Left lung (tissue), 4 donors: ENCODE measurements at regions not wholly inside any gene's neighbourhood (a gene's known extent, or its start where the extent isn't known, plus 50 kb on each side); places are given as distances from the start of the nearest gene placed in this dataset.

Experiments used
- ATAC-seq: fragments of 200-7000 bp; cut with Tn5 transposase; one replicate; pipeline ENCODE4 v1.9.1; 2020; ENCODE audit warnings: moderate library complexity
- DNase-seq, 4 donors: peaks; one replicate each; pipeline ENCODE4 v3.0.0-alpha.2; 2013 to 2020
- H3K27ac ChIP-seq, 2 donors: fragments of 200-600 bp; sonication (generic) in 1 of 2; one replicate each; pipeline versions ENCODE4 v1.5.0 to v1.8.0; 2020 to 2021
- H3K27me3 ChIP-seq, 2 donors: fragments of 200-600 bp; sonication (generic) in 1 of 2; one replicate each; pipeline versions ENCODE4 v1.5.0 to v1.8.0; 2020 to 2021
- H3K36me3 ChIP-seq, 2 donors: fragments of 200-600 bp; sonication (generic) in 1 of 2; one replicate each; pipeline versions ENCODE4 v1.5.0 to v1.8.0; 2020 to 2021
- H3K4me1 ChIP-seq, 2 donors: fragments of 200-600 bp; one replicate each; pipeline ENCODE4 v1.8.0; 2021
- H3K4me3 ChIP-seq, 2 donors: fragments of 200-600 bp; sonication (generic) in 1 of 2; one replicate each; pipeline versions ENCODE4 v1.5.0 to v1.8.0; 2020 to 2021; ENCODE audit warnings: mild to moderate bottlenecking in 1 of 2
- H3K9me3 ChIP-seq, 2 donors: fragments of 200-600 bp; sonication (generic) in 1 of 2; one replicate each; pipeline versions ENCODE4 v1.5.0 to v1.8.0; 2020 to 2021
- CTCF ChIP-seq, 2 donors: fragments of 200-600 bp; sonication (generic) in 1 of 2; IDR thresholded peaks; one replicate each; pipeline versions ENCODE4 v1.5.0 to v1.8.0; 2021; ENCODE audit warnings: antibody characterized with exemption in 2 of 2
- intact Hi-C, 2 donors: fragments of 100-400 bp; cut with DNase I; formaldehyde crosslinking; loops; one replicate each; pipeline versions ENCODE4 v1.11.2 to v1.14.2; 2022
- donor health status: DM: no; HTN: yes; CAD: no.
- donor health status: DM: no; HTN: no; CAD: no.

GRCh38 chr13:47135800-47136503 lies 239.1 kb upstream of the HTR2A start:
- Histone ChIP-seq H3K9me3 (no peaks in the 10 kb centered on the region), H3K27me3 (no peaks in the 10 kb centered on the region), H3K27ac (no peak overlapping the region), H3K4me3 (no peak overlapping the region), H3K4me1 (no peaks in the 10 kb centered on the region), H3K36me3 (no peaks in the 10 kb centered on the region)
- DNase-seq (no peak), ATAC-seq (no peak)
- no peak for TF ChIP-seq CTCF (IDR thresholded peaks at IDR 0.05)
- intact Hi-C loops = no loop called here

GRCh38 chr13:47134939-47135489 lies 238.2 kb upstream of the HTR2A start:
- Histone ChIP-seq H3K9me3 (no peaks in the 10 kb centered on the region), H3K4me3 (no peak overlapping the region), H3K4me1 (no peaks in the 10 kb centered on the region), H3K36me3 (no peaks in the 10 kb centered on the region), H3K27ac (no peak overlapping the region), H3K27me3 (peaks cover 0 to 3% of the 10 kb centered on the region in 2 donors)
- no peak for TF ChIP-seq CTCF (IDR thresholded peaks at IDR 0.05)
- ATAC-seq (no peak), DNase-seq (no peak)
- intact Hi-C loops = no loop called here

- Histone ChIP-seq H3K9me3 (no peaks in the 10 kb centered on the region), H3K27me3 (peaks cover 0 to 3% of the 10 kb centered on the region in 2 donors), H3K4me1 (no peaks in the 10 kb centered on the region), H3K27ac (no peak overlapping the region), H3K36me3 (no peaks in the 10 kb centered on the region), H3K4me3 (no peak overlapping the region)
- no peak for TF ChIP-seq CTCF (IDR thresholded peaks at IDR 0.05)
- DNase-seq (no peak), ATAC-seq (no peak)
- intact Hi-C loops = no loop called here
These were observed 236.2 kb upstream of the HTR2A start for GRCh38 chr13:47133011-47133445.

GRCh38 chr13:47129461-47129860 lies 232.6 kb upstream of the HTR2A start:
- Histone ChIP-seq H3K27me3 (peaks cover 0 to 3% of the 10 kb centered on the region in 2 donors), H3K9me3 (no peaks in the 10 kb centered on the region), H3K27ac (no peak overlapping the region), H3K4me1 (no peaks in the 10 kb centered on the region), H3K4me3 (no peak overlapping the region), H3K36me3 (no peaks in the 10 kb centered on the region)
- no peak for ATAC-seq
- intact Hi-C loops = no loop called here
- no peak for TF ChIP-seq CTCF (IDR thresholded peaks at IDR 0.05)
- no peak for DNase-seq

GRCh38 chr13:47126432-47126831 lies 229.6 kb upstream of the HTR2A start:
- DNase-seq (no peak), ATAC-seq (peak; percentile 77)
- Histone ChIP-seq H3K27me3 (peaks cover 0 to 3% of the 10 kb centered on the region in 2 donors), H3K27ac (no peak overlapping the region), H3K4me3 (no peak overlapping the region), H3K9me3 (no peaks in the 10 kb centered on the region), H3K36me3 (no peaks in the 10 kb centered on the region), H3K4me1 (no peaks in the 10 kb centered on the region)
- TF ChIP-seq CTCF (IDR thresholded peaks at IDR 0.05) = no peak
- intact Hi-C loops = no loop called here
